K562 (cell line): ENCODE measurements at regions not wholly inside any gene's neighbourhood (a gene's known extent, or its start where the extent isn't known, plus 50 kb on each side); places are given as distances from the start of the nearest gene placed in this dataset.

Source experiments
- ATF3 ChIP-seq, 2 experiments: fragments of 450-650 bp in 1 of 2; sonication (generic) in 1 of 2; formaldehyde crosslinking in 1 of 2; IDR thresholded peaks in 1 of 2; conservative IDR thresholded peaks in 1 of 2; 2 replicates each; pipeline versions ENCODE4 v1.6.1 to v1.8.1; 2016 to 2023; ENCODE audit warnings: mild to moderate bottlenecking in 2 of 2, moderate library complexity in 2 of 2, inconsistent platforms in 1 of 2, missing genetic modification reagents in 1 of 2
- E2F5 ChIP-seq: sonication (generic); formaldehyde crosslinking; IDR thresholded peaks from 2 replicates; pipeline ENCODE4 v1.8.0; 2022; ENCODE audit warnings: mild to moderate bottlenecking, missing genetic modification reagents
- MTA3 ChIP-seq: fragments of 450-650 bp; formaldehyde crosslinking; IDR thresholded peaks from 2 replicates; pipeline ENCODE4 v1.6.1; 2017; ENCODE audit warnings: mild to moderate bottlenecking, borderline replicate concordance
- POLR2A ChIP-seq: fragments of 450-650 bp; conservative IDR thresholded peaks from 2 replicates; pipeline ENCODE4 v1.6.1; 2016
- SNIP1 ChIP-seq: fragments of 450-650 bp; IDR thresholded peaks from 2 replicates; pipeline ENCODE4 v1.7.1; 2017; ENCODE audit warnings: low read depth, mild to moderate bottlenecking
- TEAD2 ChIP-seq: fragments of 450-650 bp; IDR thresholded peaks from 2 replicates; pipeline ENCODE4 v1.6.1; 2016; ENCODE audit warnings: missing genetic modification characterization, control low read depth, missing compliant biosample characterization
- ZNF561 ChIP-seq: fragments of 450-650 bp; formaldehyde crosslinking; conservative IDR thresholded peaks from 2 replicates; pipeline ENCODE4 v1.4.0; 2020; ENCODE audit warnings: mild to moderate bottlenecking, moderate library complexity
- ZNF780A ChIP-seq: fragments of 250-450 bp; sonication (Bioruptor Pico); IDR thresholded peaks from 2 replicates; pipeline ENCODE4 v1.5.0; 2021; ENCODE audit warnings: mild to moderate bottlenecking

- no peak for TF ChIP-seq ZNF780A (CRISPR knock-in tag)
- no peak for TF ChIP-seq E2F5 (CRISPR knock-in tag)
- TF ChIP-seq MTA3, result no peak
- TF ChIP-seq ZNF561 (CRISPR knock-in tag), result no peak
- no peak for TF ChIP-seq ATF3 (IDR thresholded peaks at IDR 0.05)
- TF ChIP-seq ATF3 (CRISPR knock-in tag; conservative IDR thresholded peaks at IDR 0.05), result no peak
- TF ChIP-seq TEAD2 (tag), result no peak
- no peak for TF ChIP-seq POLR2A
- TF ChIP-seq SNIP1, result no peak
Observed at GRCh38 chr3:101940521-101941317, 91.4 kb downstream of the NFKBIZ start.
